Smooth muscle cell (in vitro differentiated cells): ENCODE measurements at regions not wholly inside any gene's neighbourhood (a gene's known extent, or its start where the extent isn't known, plus 50 kb on each side); places are given as distances from the start of the nearest gene placed in this dataset.

Experiments
- DNase-seq: peaks from one replicate; lab custom pipeline; 2025; ENCODE audit not compliant: unreplicated experiment; lab: John Stamatoyannopoulos, UW
- H2AFZ ChIP-seq: fragments of 200-600 bp; sonication (generic); 2 replicates; pipeline ENCODE4 v1.6.0; 2016; ENCODE audit warnings: antibody characterized with exemption, low read depth, mild to moderate bottlenecking
- H3F3A ChIP-seq: fragments of 200-600 bp; sonication (generic); 2 replicates; pipeline ENCODE4 v1.6.0; 2017; ENCODE audit warnings: antibody characterized with exemption, low read depth
- H3K27ac ChIP-seq: fragments of 200-600 bp; sonication (generic); 2 replicates; pipeline ENCODE4 v1.5.1; 2016; ENCODE audit warnings: low read depth, mild to moderate bottlenecking
- H3K27me3 ChIP-seq: fragments of 200-600 bp; sonication (generic); 2 replicates; pipeline ENCODE4 v1.6.1; 2016; ENCODE audit warnings: low read depth, mild to moderate bottlenecking
- H3K36me3 ChIP-seq: fragments of 200-600 bp; sonication (generic); 2 replicates; pipeline ENCODE4 v1.5.1; 2016; ENCODE audit warnings: low read depth
- H3K4me1 ChIP-seq: fragments of 200-600 bp; sonication (generic); 2 replicates; pipeline ENCODE4 v1.5.1; 2016; ENCODE audit warnings: low read depth
- H3K4me2 ChIP-seq: fragments of 200-600 bp; sonication (generic); 2 replicates; pipeline ENCODE4 v1.6.0; 2016; ENCODE audit warnings: mild to moderate bottlenecking
- H3K4me3 ChIP-seq: fragments of 200-600 bp; sonication (generic); 2 replicates; pipeline ENCODE4 v1.5.1; 2016; ENCODE audit warnings: mild to moderate bottlenecking
- H3K79me2 ChIP-seq: fragments of 200-600 bp; sonication (generic); 2 replicates; pipeline ENCODE4 v1.6.0; 2016; ENCODE audit warnings: low read depth, mild to moderate bottlenecking
- H3K9ac ChIP-seq: fragments of 200-600 bp; sonication (generic); 2 replicates; pipeline ENCODE4 v1.6.0; 2016; ENCODE audit warnings: low read depth
- H3K9me3 ChIP-seq: fragments of 200-600 bp; sonication (generic); replicated peaks from 2 replicates; pipeline ENCODE4 v1.5.1; 2016; ENCODE audit warnings: low read depth
- H4K20me1 ChIP-seq: fragments of 200-600 bp; sonication (generic); 2 replicates; pipeline ENCODE4 v1.6.0; 2016; ENCODE audit warnings: low read depth
- WGBS: methylation state at CpG from one replicate; pipeline ENCODE4 v1.1.7; 2016; ENCODE audit warnings: low lambda C conversion rate; 5-methylcytosine and 5-hydroxymethylcytosine counted together
- TF ChIP-seq, protein P1 (sequence below): fragments of 200-600 bp; sonication (generic); IDR thresholded peaks from 2 replicates; pipeline ENCODE4 v1.5.1; 2017; ENCODE audit warnings: borderline replicate concordance, mild to moderate bottlenecking, antibody characterized with exemption; ENCODE audit not compliant: insufficient read depth, poor library complexity, severe bottlenecking

DNA sequence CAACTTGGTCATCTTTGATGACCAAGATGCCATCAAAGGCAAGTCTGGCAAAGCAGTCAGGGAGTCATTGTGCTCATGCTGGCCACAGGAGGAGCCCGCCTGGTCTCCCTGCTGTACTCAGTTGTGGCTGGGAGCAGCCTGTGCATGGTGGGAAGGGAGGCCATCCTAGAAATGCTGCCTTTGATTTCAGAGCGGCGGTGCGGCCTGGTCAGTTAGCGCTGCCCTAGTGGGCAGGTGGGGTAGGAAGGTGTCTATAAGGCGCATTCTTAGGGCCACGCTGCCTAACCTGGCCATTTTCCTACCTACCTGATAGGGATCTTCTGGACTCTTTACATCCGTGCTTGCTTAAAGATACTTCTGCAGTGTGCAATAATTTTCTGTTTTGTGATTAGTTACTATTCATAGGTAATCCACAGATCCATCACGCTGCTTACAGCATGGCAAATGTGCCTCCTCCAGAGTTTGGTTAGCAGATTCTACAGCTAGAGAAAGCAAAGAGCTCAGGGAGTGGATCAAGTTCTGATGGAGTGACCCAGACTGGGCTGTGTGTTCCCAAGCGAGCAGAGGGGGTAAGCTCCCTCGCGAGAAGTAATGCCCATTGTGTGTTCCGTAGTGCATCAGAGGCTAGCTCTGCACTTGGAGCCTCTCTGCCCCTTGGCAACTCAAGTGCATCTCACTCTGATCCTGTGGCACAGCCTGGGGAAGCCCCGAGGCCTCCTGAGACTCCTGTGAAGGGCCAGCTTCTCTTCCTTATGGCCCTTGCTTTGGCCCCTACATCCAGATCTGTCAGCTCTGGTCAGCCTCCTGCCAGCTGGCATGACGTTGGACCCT, 970.1 kb upstream of the ZNF722 start:
- Histone ChIP-seq H3K4me1 (no peaks in the 10 kb centered on the region), H3K9me3 (peaks cover 45% of the 10 kb centered on the region), H3K79me2 (no peaks in the 10 kb centered on the region), H3K27ac (no peak overlapping the region), H4K20me1 (no peaks in the 10 kb centered on the region), H3K9ac (no peak overlapping the region), H2AFZ (no peak overlapping the region), H3K27me3 (no peaks in the 10 kb centered on the region), H3K36me3 (no peaks in the 10 kb centered on the region), H3F3A (no peaks in the 10 kb centered on the region), H3K4me2 (no peak overlapping the region), H3K4me3 (no peak overlapping the region)
- TF ChIP-seq, protein P1, sequence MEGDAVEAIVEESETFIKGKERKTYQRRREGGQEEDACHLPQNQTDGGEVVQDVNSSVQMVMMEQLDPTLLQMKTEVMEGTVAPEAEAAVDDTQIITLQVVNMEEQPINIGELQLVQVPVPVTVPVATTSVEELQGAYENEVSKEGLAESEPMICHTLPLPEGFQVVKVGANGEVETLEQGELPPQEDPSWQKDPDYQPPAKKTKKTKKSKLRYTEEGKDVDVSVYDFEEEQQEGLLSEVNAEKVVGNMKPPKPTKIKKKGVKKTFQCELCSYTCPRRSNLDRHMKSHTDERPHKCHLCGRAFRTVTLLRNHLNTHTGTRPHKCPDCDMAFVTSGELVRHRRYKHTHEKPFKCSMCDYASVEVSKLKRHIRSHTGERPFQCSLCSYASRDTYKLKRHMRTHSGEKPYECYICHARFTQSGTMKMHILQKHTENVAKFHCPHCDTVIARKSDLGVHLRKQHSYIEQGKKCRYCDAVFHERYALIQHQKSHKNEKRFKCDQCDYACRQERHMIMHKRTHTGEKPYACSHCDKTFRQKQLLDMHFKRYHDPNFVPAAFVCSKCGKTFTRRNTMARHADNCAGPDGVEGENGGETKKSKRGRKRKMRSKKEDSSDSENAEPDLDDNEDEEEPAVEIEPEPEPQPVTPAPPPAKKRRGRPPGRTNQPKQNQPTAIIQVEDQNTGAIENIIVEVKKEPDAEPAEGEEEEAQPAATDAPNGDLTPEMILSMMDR, result no peak
- WGBS, result 79% methylated on average over 15 of the region's 15 CpGs
- DNase-seq, result no peak

DNA sequence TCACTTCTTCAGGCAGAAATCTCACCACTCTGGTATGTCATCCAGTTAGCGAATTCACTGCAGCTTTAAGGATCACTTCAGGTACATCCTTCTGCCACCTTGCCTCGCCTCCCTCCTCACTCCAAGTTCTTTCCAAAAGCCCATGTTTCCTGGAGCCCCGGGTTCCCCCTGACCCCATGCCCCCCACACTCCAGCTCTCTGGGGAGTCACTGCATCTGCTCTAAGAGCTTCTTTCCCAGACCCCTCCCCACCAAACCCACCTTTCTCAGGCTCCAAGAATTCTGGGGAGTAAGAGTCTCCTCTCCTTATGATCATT, 969.5 kb upstream of the ZNF722 start:
- Histone ChIP-seq H2AFZ (no peak overlapping the region), H3K79me2 (no peaks in the 10 kb centered on the region), H3K36me3 (no peaks in the 10 kb centered on the region), H3F3A (no peaks in the 10 kb centered on the region), H3K9me3 (peaks cover 45% of the 10 kb centered on the region), H3K4me2 (no peak overlapping the region), H3K4me3 (no peak overlapping the region), H3K4me1 (no peaks in the 10 kb centered on the region), H3K27ac (no peak overlapping the region), H3K9ac (no peak overlapping the region), H3K27me3 (no peaks in the 10 kb centered on the region), H4K20me1 (no peaks in the 10 kb centered on the region)
- no peak for DNase-seq
- WGBS, result 63% methylated on average over 3 of the region's 3 CpGs
- TF ChIP-seq, protein P1, result no peak

DNA sequence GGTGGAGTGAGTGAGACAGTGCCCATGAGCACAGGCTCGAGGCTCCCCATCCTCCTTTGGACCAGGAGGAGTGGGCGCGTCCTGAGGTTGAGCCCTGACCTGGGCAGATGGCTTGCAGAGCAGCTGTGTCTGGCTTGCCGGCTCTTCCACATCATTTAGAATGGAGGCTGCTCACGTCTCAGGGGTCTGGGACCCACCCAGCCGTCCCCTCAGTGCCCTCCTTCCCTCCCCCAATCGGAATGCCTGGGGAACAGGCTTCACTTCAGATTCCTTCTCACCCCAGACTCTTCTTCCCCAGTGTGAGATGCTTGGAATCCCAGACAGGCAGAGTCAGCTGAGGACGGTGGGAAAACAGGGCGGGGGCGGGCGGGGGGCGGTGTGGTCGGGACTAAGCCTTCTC, 968.6 kb upstream of the ZNF722 start:
- no peak for DNase-seq
- no peak overlapping the region for H3K27ac ChIP-seq
- H3K4me2 ChIP-seq, result no peak overlapping the region
- no peak overlapping the region for H2AFZ ChIP-seq
- H3K4me1 ChIP-seq, result no peaks in the 10 kb centered on the region
- H3K4me3 ChIP-seq, result no peak overlapping the region
- no peaks in the 10 kb centered on the region for H3F3A ChIP-seq
- whole genome bisulfite sequencing, result 74% methylated on average over 13 of the region's 13 CpGs
- H3K79me2 ChIP-seq, result no peaks in the 10 kb centered on the region
- TF ChIP-seq, protein P1, result no peak
- no peaks in the 10 kb centered on the region for H3K36me3 ChIP-seq
- H4K20me1 ChIP-seq, result no peaks in the 10 kb centered on the region
- peaks cover 36% of the 10 kb centered on the region for H3K9me3 ChIP-seq
- H3K27me3 ChIP-seq, result no peaks in the 10 kb centered on the region
- no peak overlapping the region for H3K9ac ChIP-seq

DNA sequence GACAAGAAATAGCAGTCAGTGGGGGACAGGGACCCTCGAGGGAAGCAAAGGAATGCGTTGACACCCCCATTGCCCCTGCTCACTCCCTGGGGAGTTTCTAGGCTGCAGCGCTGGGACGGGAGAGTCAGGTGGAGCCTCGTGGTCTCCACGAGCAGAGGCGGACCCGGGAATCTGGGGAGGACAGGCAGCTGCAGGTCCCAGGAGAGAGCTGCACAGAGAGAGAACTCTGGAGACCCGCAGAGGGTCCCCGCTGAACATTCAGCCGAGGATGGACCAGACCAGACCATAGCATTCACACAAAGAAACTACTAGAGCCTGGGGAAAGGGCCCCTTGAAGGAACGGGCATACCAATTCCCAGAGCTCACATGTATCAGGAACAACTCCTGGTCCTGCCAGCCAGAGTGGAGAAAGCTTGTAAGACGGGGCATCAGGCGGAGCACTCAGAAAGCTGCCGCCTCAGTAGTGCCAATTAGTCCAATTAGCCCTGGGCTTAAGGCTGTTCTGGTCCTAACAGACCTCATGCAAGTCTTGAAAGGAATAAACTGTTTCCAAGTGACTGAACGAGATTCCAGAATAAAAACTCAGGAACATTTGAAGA, 966.7 kb upstream of the ZNF722 start:
- whole genome bisulfite sequencing, result 75% methylated on average over 16 of the region's 16 CpGs
- H4K20me1 ChIP-seq, result no peaks in the 10 kb centered on the region

More for the DNA sequence above, 966.7 kb upstream of the ZNF722 start:
- no peaks in the 10 kb centered on the region for H3K36me3 ChIP-seq
- no peaks in the 10 kb centered on the region for H3K4me1 ChIP-seq
- peaks cover 27% of the 10 kb centered on the region for H3K9me3 ChIP-seq
- TF ChIP-seq, protein P1, result no peak
- no peak overlapping the region for H3K27ac ChIP-seq
- H3K27me3 ChIP-seq, result no peaks in the 10 kb centered on the region
- no peak for DNase-seq
- H3K79me2 ChIP-seq, result no peaks in the 10 kb centered on the region
- no peak overlapping the region for H3K4me3 ChIP-seq
- no peaks in the 10 kb centered on the region for H3F3A ChIP-seq
- no peak overlapping the region for H2AFZ ChIP-seq
- no peak overlapping the region for H3K9ac ChIP-seq
- no peak overlapping the region for H3K4me2 ChIP-seq
